ENCODE measurements at regions not wholly inside any gene's neighbourhood (a gene's known extent, or its start where the extent isn't known, plus 50 kb on each side); places are given as distances from the start of the nearest gene placed in this dataset.

DNA sequence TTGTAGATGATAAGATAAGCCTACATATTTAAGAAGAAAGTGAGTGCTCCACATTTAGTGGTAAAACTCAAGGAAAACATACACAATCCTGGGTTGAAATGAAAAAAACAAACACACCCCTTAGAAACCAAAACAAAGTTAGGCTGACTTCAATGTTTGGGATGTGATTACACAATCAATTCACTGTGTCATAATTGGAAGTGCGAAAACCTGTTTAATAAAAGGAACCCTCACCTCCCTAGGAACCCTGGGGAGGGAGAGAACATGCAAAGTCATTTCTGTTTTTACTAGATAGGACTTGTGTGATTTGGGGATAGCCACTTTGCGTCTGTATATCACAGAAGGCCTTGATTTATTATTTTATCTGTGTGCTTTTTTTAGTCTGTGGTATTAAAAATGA lies 275.0 kb downstream of the NFKBIZ start:
- no peak for DNase-seq

DNA sequence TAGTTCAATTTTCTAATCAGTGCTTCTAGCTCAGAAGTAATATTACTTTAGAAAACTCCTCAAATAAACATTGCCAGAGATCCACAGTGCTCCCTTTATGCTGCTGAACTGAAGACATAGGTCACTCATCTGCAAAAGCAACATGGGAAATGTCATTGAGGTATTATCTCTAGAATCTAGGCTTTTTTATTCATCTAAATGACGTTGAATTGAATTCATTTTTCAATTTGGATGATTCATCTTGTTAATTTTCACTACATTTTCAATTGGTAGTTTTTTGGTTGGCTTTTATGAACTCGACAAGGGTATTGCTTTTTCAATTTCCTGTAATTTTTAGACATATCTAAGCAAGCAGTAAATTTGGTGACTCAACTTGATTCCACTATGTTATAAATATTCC lies 275.4 kb downstream of the NFKBIZ start:
- no peak for DNase-seq

DNA sequence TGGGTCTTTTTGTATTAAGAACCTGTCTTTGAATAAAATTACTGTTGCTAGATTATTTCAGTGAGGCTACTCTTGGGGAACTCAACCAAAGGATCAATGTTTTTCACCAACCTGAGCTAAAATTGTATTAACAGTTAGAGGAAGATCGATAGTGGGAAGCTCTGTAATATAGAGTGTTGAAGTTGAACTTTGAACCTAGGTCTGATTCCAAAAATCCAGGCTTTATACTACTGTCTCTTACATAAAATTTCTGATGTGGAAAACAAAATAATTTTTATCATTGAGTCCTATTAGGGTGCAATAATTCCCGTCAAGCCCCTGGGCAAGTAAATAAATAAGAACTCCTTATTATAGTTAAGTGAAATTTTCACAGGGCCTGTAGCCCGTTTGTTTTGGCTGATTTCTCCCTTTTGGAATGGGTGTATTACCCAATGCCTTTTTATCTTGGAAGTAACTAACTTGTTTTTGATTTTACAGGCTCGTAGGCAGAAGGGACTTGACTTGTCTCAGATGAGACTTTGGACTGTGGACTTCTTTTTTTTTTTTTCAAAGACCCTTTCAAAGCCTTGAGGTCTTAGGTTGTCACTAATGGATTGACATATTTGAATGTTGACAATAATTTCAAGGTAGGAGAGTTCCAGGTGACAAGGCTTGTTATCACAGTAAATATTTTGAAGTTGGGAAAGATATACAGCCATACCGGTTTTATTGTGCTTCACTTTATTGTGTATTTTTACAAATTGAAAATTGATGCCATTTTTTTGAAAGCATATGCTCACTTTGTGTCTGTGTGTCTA lies 276.1 kb downstream of the NFKBIZ start:
- DNase-seq, result no peak

DNA sequence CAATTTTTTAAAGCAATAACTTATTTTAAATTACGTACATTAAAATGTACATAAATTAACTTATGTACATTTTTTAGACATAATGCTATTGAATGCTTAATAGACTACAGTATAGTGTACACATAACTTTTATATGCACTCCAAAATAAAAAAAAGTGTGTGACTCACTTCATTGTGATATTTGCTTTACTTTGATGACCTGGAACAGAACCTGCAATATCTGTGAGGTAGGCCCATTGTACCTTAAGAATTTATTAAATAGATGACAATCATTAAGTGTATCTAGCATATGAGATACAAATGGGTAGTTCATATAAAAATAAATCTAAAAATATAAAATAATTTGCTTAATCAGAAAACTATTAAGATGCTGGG lies 276.7 kb downstream of the NFKBIZ start:
- DNase-seq, result no peak

DNA sequence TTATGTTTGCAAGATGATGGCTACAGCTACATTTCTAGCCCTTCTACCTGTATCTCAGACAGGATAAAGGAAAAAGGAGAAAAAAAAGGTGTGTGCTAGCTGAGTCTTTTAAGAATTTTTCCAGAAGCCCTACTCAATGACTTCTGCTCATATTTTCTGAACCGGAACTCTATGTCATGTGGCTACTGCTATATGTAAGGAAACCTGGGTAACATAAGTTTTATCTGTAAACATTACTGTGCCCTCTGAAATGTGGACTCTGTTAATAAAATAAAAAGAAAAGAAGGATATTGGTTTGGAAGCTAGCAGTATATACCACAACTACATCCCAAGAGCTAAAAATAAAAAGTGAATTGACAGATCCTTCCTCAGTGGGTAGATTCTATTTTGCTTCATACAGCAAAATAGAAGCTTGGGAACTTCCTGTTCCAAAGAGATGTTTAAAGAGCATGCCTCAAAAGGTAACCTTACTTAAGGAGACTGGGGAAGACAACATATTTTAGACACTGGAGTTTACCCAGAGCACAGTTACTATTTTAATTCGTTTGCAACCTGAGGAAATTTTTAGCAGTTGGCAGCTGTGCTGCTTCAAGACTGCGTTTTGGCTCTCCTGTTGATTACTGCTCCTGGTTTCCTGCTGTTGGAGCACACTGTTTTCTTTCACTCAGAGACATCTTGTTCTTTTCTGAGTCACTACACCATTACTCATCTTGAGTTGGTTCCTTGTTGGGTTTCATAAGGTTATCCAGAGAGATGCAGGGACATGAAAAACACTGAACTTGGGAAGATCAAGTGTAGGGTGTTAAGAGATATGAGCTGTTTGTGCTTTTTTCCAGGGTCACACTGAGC lies 280.7 kb downstream of the NFKBIZ start:
- DNase-seq, result no peak

DNA sequence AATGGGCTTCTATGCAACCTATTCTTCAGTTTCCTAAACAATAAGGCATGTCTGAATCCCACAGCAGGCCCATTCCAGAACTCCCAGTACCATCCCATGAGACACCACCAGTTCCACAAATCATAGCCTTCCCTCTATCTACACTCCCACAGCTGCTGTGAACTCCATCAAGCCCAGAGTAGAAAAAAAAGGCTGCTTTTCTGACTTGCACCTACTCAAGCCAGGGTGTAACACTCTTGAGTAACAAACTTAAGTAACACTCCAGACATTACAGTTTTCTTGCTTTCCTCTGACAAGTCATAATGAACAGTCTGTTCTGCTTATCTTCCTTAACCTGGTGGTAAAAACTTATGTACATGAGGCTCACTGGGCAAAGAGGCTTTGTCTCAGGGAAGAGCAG lies 283.1 kb downstream of the NFKBIZ start:
- no peak for DNase-seq

DNA sequence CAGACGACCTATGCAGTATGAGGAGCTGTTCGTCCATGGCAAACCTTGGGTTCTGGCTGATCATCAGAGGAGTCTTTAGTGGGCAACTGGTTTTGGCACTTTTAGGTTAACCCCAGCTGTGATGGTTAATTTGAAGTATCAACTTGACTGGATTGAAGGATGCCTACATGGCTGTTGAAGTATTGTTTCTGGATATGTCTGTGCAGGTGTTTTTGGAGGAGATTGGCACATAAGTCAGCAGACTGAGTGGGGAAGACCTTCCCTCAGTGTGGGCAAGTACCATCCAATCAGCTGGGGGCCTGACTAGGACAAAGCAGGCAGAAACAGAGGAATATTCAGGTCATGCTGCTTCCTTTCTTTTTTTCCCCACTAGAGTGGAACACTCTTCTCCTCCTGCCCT lies 284.1 kb downstream of the NFKBIZ start:
- no peak for DNase-seq

DNA sequence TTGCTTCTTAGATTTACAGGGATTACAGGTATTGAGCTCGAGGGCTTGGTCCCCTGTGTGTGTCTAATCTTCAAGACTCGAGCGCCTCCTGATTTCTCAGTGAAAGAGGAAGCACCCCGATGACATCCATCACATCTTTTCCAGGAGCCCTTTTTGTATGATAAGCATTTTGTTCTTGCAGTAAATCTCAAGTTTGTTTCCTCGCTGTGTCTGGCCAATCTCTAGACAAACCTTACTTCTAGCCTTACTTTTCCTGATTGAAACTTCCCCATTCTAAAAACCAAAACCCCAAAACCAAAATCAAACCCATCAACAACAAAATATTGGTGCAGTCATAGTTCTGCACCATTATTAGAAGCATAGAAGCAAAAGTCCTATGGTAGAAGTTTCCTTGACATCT lies 286.0 kb downstream of the NFKBIZ start:
- DNase-seq, result no peak

DNA sequence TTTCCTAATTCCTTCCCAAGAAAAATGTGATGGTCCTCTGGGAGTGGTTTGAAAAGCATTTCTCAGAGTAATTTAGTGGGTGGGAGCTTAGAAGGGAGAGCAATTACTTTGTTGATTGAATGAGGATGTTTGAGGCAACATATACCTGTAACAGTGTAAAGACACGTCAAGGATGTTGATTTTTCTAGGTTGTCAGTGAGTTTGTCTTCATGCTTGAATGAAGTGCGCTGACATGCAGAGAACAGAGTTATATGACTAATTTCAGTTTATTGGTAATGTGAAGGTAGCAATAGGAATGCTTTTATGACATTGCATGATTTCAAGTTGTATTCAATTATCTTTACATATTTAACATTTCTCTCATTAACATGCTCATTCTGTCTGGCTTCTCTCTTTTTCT lies 286.9 kb downstream of the NFKBIZ start:
- no peak for DNase-seq

DNA sequence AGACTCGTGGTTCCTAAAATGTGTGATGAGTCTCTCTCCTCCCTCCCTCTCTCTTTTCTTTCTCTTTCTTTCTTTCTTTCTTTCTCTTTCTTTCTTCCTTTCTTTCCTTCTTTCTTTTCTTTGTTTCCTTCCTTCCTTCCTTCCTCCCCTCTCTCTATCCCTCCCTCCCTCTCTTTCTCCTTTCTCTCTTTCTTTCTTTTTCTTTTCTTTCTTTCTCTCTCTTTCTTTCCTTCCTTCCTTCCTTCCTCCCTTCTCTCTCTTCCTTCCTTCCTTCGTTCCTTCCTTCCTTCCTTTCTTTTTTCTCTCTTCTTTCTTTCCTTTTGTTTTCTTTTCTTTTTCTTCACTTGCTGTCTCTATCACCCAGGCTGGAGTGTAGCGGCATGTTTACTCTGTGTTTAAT lies 290.8 kb downstream of the NFKBIZ start:
- DNase-seq, result no peak

DNA sequence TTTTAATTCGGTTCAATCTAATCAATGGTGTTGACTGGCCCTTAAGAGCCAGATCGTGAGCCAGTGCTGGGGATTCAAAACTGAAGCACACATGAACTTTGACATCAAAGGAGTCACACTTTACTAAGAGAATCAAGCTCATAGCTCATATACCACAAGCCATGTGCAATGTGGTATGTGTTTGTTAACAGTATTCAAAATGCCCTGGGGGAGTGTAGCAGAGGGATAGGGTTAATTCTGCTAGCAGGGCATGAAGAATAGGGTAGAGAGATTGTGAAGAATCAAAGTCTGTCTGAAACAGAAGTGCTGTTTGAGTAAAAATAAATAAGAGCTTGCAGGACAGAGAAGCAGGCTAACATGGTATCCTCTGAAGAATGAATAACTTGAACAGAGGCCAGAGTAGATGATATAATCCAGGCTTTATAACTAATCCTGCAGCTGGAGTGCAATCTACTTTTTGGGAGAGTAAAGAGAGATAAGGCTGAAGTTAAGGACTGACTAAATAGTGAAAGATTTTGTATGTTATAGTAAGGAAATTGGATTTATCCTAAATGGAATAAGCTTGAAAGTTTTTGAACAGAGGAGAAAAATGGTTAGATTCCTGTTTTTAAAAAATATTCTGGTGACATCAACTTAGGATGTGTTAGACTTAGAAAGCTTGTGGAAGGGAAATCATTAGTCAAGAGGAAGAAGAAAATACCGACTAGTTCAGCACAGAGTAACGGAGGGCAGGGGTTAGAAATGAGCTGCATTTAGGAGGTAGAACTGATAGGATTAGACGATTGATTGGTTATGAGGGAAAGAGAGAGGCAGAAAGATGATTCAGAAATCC lies 292.0 kb downstream of the NFKBIZ start:
- DNase-seq, result no peak

DNA sequence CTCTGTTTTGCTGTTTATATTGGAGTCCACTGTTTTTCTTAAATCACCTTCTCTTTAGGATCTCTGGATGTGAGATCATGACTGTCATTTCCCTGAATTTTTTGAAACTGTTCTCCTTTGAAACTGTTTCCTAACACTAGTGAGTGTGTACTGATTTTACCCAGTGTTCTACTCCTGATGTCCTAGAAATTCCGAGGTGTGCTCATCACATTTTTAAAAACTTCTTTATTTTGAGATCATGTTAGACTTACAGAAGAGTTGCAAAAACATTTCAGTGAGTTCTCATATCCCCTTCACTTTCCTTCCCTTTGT lies 292.6 kb downstream of the NFKBIZ start:
- DNase-seq, result no peak

DNA sequence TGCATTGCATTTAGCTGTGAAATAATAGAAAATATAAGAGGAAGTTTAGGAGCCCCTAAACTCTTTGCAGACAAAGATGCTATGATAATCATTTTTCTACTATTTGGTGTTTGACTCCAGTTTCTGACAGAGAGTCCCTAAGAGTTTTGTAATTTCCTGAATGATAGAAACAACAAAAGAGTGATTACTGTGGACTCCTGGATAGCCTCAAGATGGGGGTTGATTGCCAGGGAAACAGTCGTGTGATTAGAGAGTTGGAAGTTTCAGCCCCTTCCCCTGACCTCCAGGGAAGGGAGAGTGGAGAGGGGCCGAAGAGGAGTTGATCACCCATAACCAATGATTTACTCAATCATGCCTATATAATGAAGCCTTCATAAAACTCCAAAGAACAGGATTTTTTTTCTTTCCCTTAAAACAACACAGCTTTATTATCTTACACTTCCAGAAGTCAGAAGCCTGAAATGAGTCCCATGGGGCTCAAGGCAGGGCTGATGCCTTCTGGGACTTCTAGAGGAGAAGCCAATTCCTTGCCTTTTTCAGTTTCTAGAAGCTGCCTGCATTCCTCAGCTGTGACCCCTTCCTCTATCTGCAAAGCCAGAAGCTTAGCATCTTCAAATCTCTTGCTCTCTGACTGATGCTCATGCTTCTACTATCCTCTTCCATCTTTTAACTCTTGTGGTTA lies 292.3 kb upstream of the ZPLD1 start:
- no peak for DNase-seq

DNA sequence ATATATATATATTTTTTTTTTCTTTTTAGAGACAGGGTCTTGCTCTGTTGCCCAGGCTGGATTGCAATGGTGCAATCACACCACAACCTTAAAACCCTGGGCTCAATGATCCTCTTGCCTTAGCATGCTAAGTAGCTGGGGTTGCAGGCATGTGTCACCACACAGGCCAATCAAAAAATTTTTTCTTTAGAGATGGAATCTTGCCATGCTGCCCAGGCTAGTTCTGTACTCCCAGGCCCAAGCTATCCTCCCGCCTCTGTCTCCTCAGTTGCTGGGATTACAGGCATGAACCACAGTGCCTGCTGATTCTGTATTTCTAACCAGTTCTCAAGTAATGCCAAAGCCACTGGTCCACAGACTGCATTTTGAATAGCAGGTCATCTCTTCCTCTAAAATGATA lies 291.3 kb upstream of the ZPLD1 start:
- no peak for DNase-seq

DNA sequence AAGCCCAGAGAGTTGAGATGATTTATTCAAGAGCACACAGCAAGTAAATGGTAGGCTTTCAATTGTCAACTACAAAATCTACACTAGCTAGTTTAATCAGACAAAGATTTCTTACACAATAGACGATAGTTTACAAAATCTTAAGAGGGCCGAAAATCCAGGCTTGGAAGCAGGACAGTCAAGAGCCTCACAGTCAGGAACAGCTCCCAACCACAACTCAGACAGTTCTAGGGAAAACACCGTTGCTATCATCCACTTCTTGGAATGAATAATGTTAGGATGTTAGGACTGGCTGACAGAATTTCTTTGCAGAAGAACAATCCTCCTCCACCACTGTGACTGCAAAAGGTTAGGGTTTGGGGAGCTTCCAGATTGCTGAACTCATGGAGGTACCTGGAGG lies 290.8 kb upstream of the ZPLD1 start:
- DNase-seq, result no peak

DNA sequence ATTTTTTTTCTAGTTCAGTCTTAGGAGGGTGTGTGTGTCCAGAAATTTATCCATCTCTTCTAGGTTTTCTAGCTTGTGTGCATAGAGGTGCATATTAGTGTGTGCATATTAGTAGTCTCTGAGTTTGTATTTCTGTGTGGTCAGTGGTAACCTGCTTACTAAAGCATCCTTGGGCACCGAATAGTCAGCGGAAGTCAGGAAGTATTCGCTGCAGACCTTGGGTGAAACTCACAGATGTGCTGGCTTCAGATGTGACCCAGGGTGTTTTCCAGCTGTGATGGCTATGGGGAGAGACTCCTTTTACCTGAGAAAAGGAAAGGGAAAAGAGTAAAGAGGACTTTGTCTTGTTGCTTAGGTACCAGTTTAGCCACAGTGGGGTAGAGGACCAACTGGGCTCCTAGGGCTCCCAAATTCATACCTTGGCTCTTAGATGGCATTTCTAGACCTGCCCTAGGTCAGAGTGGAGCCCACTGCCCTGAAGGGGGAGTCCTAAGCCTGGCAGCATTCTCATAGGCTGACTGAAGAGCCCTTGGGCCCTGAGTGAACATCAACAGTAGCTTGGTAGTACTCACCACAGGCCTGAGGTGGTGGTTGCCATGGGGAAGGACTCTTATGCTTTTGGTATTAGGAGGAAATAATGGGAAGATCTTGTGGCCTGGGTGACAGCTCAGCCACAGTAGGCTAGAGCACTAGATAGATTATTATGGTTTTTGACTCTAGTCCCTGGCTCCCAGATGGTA lies 286.0 kb upstream of the ZPLD1 start:
- no peak for DNase-seq

DNA sequence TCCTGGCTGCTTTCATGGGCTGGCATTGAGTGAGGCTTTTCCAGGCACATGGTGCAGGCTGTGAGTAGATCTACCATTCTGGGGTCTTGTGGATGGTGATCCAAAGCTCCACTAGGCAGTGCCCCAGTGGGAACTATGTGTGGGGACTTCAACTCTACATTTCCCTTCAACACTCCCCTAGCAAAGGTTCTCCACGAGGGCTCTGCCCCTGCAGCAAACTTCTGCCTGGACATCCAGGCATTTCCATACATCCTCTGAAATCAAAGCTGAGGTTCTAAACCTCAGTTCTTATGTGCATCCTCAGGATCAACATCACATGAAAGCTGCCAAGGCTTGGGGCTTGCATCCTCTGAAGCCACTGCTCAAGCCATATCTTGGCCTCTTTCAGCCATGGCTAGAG lies 282.9 kb upstream of the ZPLD1 start:
- DNase-seq, result no peak

DNA sequence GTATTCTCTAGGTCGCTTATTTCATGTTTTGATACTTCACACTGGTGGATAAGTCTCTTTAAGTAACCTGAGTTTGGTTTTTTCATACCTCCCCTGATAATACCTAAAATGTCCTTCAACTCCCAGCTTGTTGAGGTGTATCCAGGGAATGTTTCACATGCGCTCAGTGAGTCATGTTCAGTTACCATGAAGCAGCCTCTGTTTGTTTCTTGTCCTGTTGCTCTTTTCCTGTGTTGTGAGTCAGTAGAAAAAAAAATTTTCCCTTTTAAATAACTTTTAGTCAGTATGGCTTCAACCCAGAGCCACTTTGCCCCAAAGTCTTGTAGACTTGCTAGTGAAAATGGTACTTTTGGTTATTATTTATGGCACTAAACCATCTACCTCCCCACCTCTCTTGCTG lies 278.4 kb upstream of the ZPLD1 start:
- DNase-seq, result no peak

DNA sequence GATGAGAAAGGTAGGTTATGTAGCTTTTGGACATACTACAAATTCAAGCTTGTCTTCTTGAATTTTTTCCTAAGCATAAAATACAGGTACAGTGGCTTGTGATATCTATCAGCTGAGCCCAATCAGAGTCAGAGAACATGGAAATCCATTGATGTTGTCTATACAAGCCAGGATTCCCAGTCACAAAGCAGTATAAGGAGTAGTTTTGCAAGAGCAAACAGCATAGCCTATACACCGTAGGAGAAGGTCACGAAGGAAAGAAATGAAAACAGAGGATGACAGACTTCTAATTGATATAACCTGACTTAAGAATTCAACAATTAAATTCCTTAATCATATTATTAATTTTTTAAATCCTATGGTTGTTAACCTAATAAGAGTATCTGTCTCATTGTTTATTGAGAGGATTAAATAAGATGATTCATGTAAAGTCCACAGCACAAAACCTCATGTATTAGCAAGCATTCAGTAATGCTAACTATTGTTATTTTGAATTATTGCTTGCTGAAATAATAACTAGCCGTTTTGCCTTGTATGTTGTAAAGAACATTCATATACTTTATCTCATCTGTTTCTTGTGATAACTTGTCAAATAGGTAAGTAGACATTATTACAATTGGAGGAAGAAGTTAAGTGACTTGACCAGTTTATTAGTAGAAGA lies 276.6 kb upstream of the ZPLD1 start:
- no peak for DNase-seq

DNA sequence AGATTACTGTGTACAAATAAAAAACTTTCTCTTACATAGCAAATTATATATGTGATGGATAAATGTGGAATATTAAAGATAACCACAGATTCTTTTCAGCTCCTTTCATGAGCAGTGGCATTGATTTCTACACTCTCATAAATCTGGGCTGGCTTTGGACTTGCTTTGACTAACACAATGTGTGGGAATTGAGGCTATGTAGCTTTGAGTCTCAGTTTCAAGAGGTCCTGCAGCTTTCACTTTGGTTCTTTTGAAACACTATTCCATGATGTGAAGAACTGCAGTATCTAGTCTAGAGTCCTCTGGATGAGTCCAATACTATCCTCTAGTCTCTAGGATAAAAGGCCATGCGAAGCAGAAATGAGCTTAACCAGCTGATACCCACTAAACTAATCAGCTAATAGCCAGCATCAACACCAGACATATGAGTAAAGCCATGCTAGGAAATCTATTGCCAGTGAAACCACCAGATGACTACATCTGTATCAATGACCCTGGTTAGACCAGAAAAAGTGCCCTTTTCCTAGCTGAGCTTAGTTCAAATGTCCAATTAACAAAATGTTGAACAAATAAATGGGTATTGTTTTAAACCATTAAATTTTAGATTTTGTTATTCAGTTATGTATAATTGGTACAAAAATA lies 274.9 kb upstream of the ZPLD1 start:
- DNase-seq, result no peak

DNA sequence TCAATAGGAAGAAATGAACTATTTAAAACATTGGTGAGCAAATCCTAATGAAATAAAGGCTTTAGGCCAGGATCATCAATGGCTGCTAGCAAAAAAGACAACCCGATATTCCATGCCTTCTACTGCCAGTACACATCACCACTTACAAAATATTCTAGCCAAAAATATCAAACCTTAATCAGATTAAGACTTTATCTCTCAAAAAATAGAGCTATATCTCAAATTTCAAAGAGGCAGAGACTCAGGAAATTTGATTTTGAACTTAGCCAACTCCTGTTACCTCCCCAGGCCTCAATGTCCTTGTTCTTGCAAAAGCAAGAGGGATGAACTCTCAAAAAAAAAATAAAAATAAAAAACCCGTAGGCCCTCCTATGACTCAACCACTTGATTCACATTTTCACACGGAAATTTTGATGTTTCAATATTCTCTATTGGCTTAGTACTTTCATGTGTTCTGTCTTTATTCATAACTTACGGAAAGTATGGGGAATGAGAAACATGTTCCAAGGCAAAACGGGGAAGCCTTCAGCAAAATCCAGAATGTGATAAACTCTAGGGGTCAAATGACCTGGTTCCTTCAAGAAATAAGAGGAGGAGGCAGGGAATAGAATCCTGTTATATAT lies 273.3 kb upstream of the ZPLD1 start:
- no peak for DNase-seq

Data from NCI-H526 (cell line).